ENCODE measurements at regions not wholly inside any gene's neighbourhood (a gene's known extent, or its start where the extent isn't known, plus 50 kb on each side); places are given as distances from the start of the nearest gene placed in this dataset.
"Not testable (repeated sequence)": the region's sequence is repeated elsewhere in the genome, so short reads cannot be mapped to it uniquely, and the experiment has no call there.

- DNase-seq = no peak
These were observed 798.4 kb upstream of the GRM7 start for GRCh38 chr3:6062261-6063187.

GRCh38 chr3:6066397-6066796 lies 794.5 kb upstream of the GRM7 start:
- DNase-seq = no peak

- not testable (repeated sequence) for DNase-seq
These were observed 793.9 kb upstream of the GRM7 start for GRCh38 chr3:6066868-6067578.

- no peak for DNase-seq
These were observed 786.0 kb upstream of the GRM7 start for GRCh38 chr3:6074952-6075351.

GRCh38 chr3:6078436-6078835 lies 782.5 kb upstream of the GRM7 start:
- no peak for DNase-seq

GRCh38 chr3:6079011-6079410 lies 781.9 kb upstream of the GRM7 start:
- DNase-seq = no peak

GRCh38 chr3:6079561-6080179 lies 781.2 kb upstream of the GRM7 start:
- DNase-seq = no peak

- DNase-seq = no peak
These were observed 772.5 kb upstream of the GRM7 start for GRCh38 chr3:6088433-6088832.

GRCh38 chr3:6089780-6090179 lies 771.1 kb upstream of the GRM7 start:
- DNase-seq = no peak

- DNase-seq = no peak
These were observed 769.7 kb upstream of the GRM7 start for GRCh38 chr3:6091262-6091661.

GRCh38 chr3:6095006-6095405 lies 765.9 kb upstream of the GRM7 start:
- no peak for DNase-seq

- no peak for DNase-seq
These were observed 763.9 kb upstream of the GRM7 start for GRCh38 chr3:6097021-6097420.

GRCh38 chr3:6097556-6097955 lies 763.4 kb upstream of the GRM7 start:
- no peak for DNase-seq

- DNase-seq = no peak
These were observed 762.3 kb upstream of the GRM7 start for GRCh38 chr3:6098516-6099157.

GRCh38 chr3:6099458-6100075 lies 761.3 kb upstream of the GRM7 start:
- DNase-seq = no peak

GRCh38 chr3:6105187-6105586 lies 755.7 kb upstream of the GRM7 start:
- no peak for DNase-seq

GRCh38 chr3:6108957-6109356 lies 752.0 kb upstream of the GRM7 start:
- no peak for DNase-seq

- DNase-seq = no peak
These were observed 750.5 kb upstream of the GRM7 start for GRCh38 chr3:6110451-6110850.

GRCh38 chr3:6112546-6112945 lies 748.4 kb upstream of the GRM7 start:
- DNase-seq = no peak

- no peak for DNase-seq
These were observed 747.6 kb upstream of the GRM7 start for GRCh38 chr3:6113338-6113737.

- no peak for DNase-seq
These were observed 741.5 kb upstream of the GRM7 start for GRCh38 chr3:6119367-6119766.

- no peak for DNase-seq
These were observed 740.1 kb upstream of the GRM7 start for GRCh38 chr3:6120786-6121185.

GRCh38 chr3:6124875-6125274 lies 736.0 kb upstream of the GRM7 start:
- DNase-seq = no peak
